IMR-90 (cell line): ENCODE measurements at regions not wholly inside any gene's neighbourhood (a gene's known extent, or its start where the extent isn't known, plus 50 kb on each side); places are given as distances from the start of the nearest gene placed in this dataset.

Experiments used
- ATAC-seq: fragments of 200-7000 bp; cut with Tn5 transposase; 2 replicates; pipeline ENCODE4 v1.9.1; 2020; ENCODE audit warnings: low read depth, mild to moderate bottlenecking, moderate library complexity
- BruUV-seq: library from RNA; stranded (reverse); fragments of 400-500 nt; replicated peaks from 2 replicates; lab custom pipeline; 2021; lab: Mats Ljungman, UMichigan
- CTCF ChIA-PET: fragments of 300-600 bp; formaldehyde crosslinking; extraction: SDS; loops from one replicate; lab custom pipeline; 2021; ENCODE audit warnings: antibody characterized with exemption; lab: Yijun Ruan, JAX
- POLR2A ChIA-PET: fragments of 300-600 bp; sonication (Branson Sonifier 250); formaldehyde crosslinking; loops from one replicate; lab custom pipeline; 2022; ENCODE audit warnings: antibody characterized with exemption; ENCODE audit not compliant: unreplicated experiment; lab: Charles Lee
- DNase-seq: peaks from one replicate; pipeline ENCODE4 v3.0.0; 2013
- H2AFZ ChIP-seq: replicated peaks from 2 replicates; pipeline ENCODE3; 2013; ENCODE audit warnings: low read length, mild to moderate bottlenecking; ENCODE audit not compliant: poor library complexity
- H2AK5ac ChIP-seq: 2 replicates; pipeline ENCODE4 v1.6.1; 2013; ENCODE audit warnings: low read depth, low read length, inconsistent platforms
- H2AK9ac ChIP-seq: replicated peaks from 2 replicates; pipeline ENCODE3; 2013; ENCODE audit warnings: mild to moderate bottlenecking, low read depth, low read length, moderate library complexity; ENCODE audit not compliant: poor library complexity
- H2BK120ac ChIP-seq: 2 replicates; pipeline ENCODE4 v1.6.1; 2013; ENCODE audit warnings: low read depth, low read length, inconsistent platforms
- H2BK15ac ChIP-seq: 3 replicates; pipeline ENCODE4 v1.6.1; 2013; ENCODE audit warnings: low read depth, low read length, inconsistent platforms
- H2BK20ac ChIP-seq: 2 replicates; pipeline ENCODE4 v1.6.1; 2013; ENCODE audit warnings: low read depth, mild to moderate bottlenecking, inconsistent platforms, low read length, moderate library complexity
- H2BK5ac ChIP-seq: 2 replicates; pipeline ENCODE4 v1.6.1; 2013; ENCODE audit warnings: mild to moderate bottlenecking, low read depth, low read length, inconsistent platforms; ENCODE audit not compliant: poor library complexity, severe bottlenecking
- H3K14ac ChIP-seq: replicated peaks from 2 replicates; pipeline ENCODE4 v1.6.1; 2013; ENCODE audit warnings: low read depth, low read length, inconsistent platforms
- H3K18ac ChIP-seq: 2 replicates; pipeline ENCODE4 v1.6.1; 2013; ENCODE audit warnings: low read depth, low read length, control low read depth
- H3K23ac ChIP-seq: 2 replicates; pipeline ENCODE4 v1.6.1; 2013; ENCODE audit warnings: low read depth, low read length, inconsistent platforms
- H3K27ac ChIP-seq: 2 replicates; pipeline ENCODE4 v1.5.1; 2013; ENCODE audit warnings: mild to moderate bottlenecking, control low read depth, low read length; ENCODE audit not compliant: insufficient read depth
- H3K27me3 ChIP-seq: 2 replicates; pipeline ENCODE4 v1.6.1; 2013; ENCODE audit warnings: low read length; ENCODE audit not compliant: control insufficient read depth, insufficient read depth
- H3K36me3 ChIP-seq: 2 replicates; pipeline ENCODE4 v1.6.1; 2013; ENCODE audit warnings: low read length, mixed read lengths; ENCODE audit not compliant: control insufficient read depth, insufficient read depth
- H3K4ac ChIP-seq: 2 replicates; pipeline ENCODE4 v1.6.1; 2013; ENCODE audit warnings: low read depth, low read length, inconsistent platforms
- H3K4me1 ChIP-seq: 2 replicates; pipeline ENCODE4 v1.6.1; 2013; ENCODE audit warnings: low read length, mixed read lengths; ENCODE audit not compliant: control insufficient read depth, insufficient read depth
- H3K4me2 ChIP-seq: 2 replicates; pipeline ENCODE4 v1.6.1; 2013; ENCODE audit warnings: low read depth, mild to moderate bottlenecking, control low read depth, low read length, moderate library complexity
- H3K4me3 ChIP-seq: 2 replicates; pipeline ENCODE4 v1.5.1; 2013; ENCODE audit warnings: low read depth, mild to moderate bottlenecking, control low read depth, low read length, moderate library complexity; ENCODE audit not compliant: insufficient read depth
- H3K56ac ChIP-seq: 2 replicates; pipeline ENCODE4 v1.6.1; 2013; ENCODE audit warnings: low read length, inconsistent platforms; ENCODE audit not compliant: insufficient read depth; ENCODE audit errors: extremely low read depth
- H3K79me1 ChIP-seq, 2 experiments: 2 replicates each; pipeline ENCODE4 v1.6.1; 2013; ENCODE audit warnings: low read length in 2 of 2, inconsistent platforms in 1 of 2, low read depth in 1 of 2
- H3K9ac ChIP-seq: 2 replicates; pipeline ENCODE4 v1.6.1; 2013; ENCODE audit warnings: low read depth, low read length, control low read depth
- H3K9me1 ChIP-seq: 2 replicates; pipeline ENCODE4 v1.6.1; 2013; ENCODE audit warnings: low read length, inconsistent platforms; ENCODE audit not compliant: insufficient read depth
- H3K9me3 ChIP-seq: 2 replicates; pipeline ENCODE4 v1.6.1; 2013; ENCODE audit warnings: low read length; ENCODE audit not compliant: control insufficient read depth, insufficient read depth
- H4K20me1 ChIP-seq: 2 replicates; pipeline ENCODE4 v1.6.1; 2013; ENCODE audit warnings: low read length, inconsistent platforms; ENCODE audit not compliant: insufficient read depth
- H4K5ac ChIP-seq: 2 replicates; pipeline ENCODE4 v1.6.1; 2013; ENCODE audit warnings: mild to moderate bottlenecking, low read depth, low read length, control low read depth
- H4K8ac ChIP-seq, 2 experiments: 2 replicates each; pipeline ENCODE4 v1.6.1; 2013; ENCODE audit warnings: low read depth in 2 of 2, low read length in 2 of 2, control low read depth in 1 of 2, inconsistent platforms in 1 of 2
- H4K91ac ChIP-seq: 2 replicates; pipeline ENCODE4 v1.6.1; 2013; ENCODE audit warnings: low read depth, low read length, inconsistent platforms; ENCODE audit not compliant: insufficient read depth
- BHLHE40 ChIP-seq: fragments of 150-350 bp; IDR thresholded peaks from 2 replicates; pipeline ENCODE4 v1.6.1; 2016; ENCODE audit warnings: mild to moderate bottlenecking, low read depth, low read length
- CHD1 ChIP-seq: IDR thresholded peaks from 2 replicates; pipeline ENCODE4 v1.6.1; 2012; ENCODE audit warnings: low read depth, low read length, improper control_type of control experiment
- ELK1 ChIP-seq: fragments of 150-350 bp; IDR thresholded peaks from 2 replicates; pipeline ENCODE4 v1.6.1; 2016; ENCODE audit warnings: low read depth, mild to moderate bottlenecking, low read length, moderate library complexity, borderline replicate concordance
- FOS ChIP-seq: fragments of 150-350 bp; IDR thresholded peaks from 2 replicates; pipeline ENCODE4 v1.6.1; 2016; ENCODE audit warnings: low read depth, low read length
- MAFK ChIP-seq: IDR thresholded peaks from 2 replicates; pipeline ENCODE4 v1.6.1; 2012; ENCODE audit warnings: low read depth, low read length, improper control_type of control experiment
- MXI1 ChIP-seq: IDR thresholded peaks from 2 replicates; pipeline ENCODE4 v1.6.1; 2012; ENCODE audit warnings: low read depth, mild to moderate bottlenecking, low read length, moderate library complexity, borderline replicate concordance
- NFE2L2 ChIP-seq: fragments of 150-350 bp; IDR thresholded peaks from 2 replicates; pipeline ENCODE4 v1.6.1; 2016; ENCODE audit warnings: low read depth, mild to moderate bottlenecking, low read length
- POLR2A ChIP-seq: IDR thresholded peaks from 2 replicates; pipeline ENCODE4 v1.6.1; 2012; ENCODE audit warnings: mild to moderate bottlenecking, low read depth, low read length
- SMC3 ChIP-seq: fragments of 150-350 bp; IDR thresholded peaks from 2 replicates; pipeline ENCODE4 v1.6.1; 2016; ENCODE audit warnings: low read depth, mild to moderate bottlenecking, antibody characterized with exemption, low read length, moderate library complexity
- WGBS, 2 experiments: methylation state at CpG; one replicate each; pipeline versions ENCODE4 v1.1.5 to v1.1.7; 2013; ENCODE audit warnings: missing lambda C conversion rate in 2 of 2; ENCODE audit not compliant: insufficient read length in 1 of 2; ENCODE audit errors: extremely low coverage in 2 of 2; 5-methylcytosine and 5-hydroxymethylcytosine counted together
- dilution Hi-C: fragments of 300-500 bp; cut with HindIII; formaldehyde crosslinking; loops from one replicate; pipeline ENCODE4 v1.14.3; 2018; ENCODE audit warnings: low sequenced_read_pairs; ENCODE audit not compliant: unreplicated experiment
- in situ Hi-C: fragments of 300-500 bp; cut with MboI; formaldehyde crosslinking; loops from 3 replicates; pipeline ENCODE4 v1.14.3; 2019; ENCODE audit warnings: low sequenced_read_pairs, inconsistent platforms, mixed read lengths
- intact Hi-C: fragments of 100-400 bp; cut with micrococcal nuclease; formaldehyde crosslinking; loops from 2 replicates; pipeline ENCODE4 v1.10.0; 2022
- TF ChIP-seq, protein P1 (sequence below): conservative IDR thresholded peaks from 2 replicates; pipeline ENCODE4 v1.5.1; 2012; ENCODE audit warnings: mild to moderate bottlenecking, low read depth, low read length, improper control_type of control experiment

- Histone ChIP-seq H3K14ac (no peak overlapping the region), H3K4me2 (no peak overlapping the region), H3K23ac (no peak overlapping the region), H3K56ac (no peak overlapping the region), H3K9ac (no peak overlapping the region), H4K5ac (no peak overlapping the region), H2AK5ac (no peak overlapping the region), H3K18ac (no peak overlapping the region), H3K27me3 (peaks cover 2% of the 10 kb centered on the region; the same call in 1 of the 2 replicates), H3K27ac (no peak overlapping the region), H2BK120ac (no peak overlapping the region), H2BK15ac (no peak overlapping the region), H2BK5ac (no peak overlapping the region), H3K79me1 (no peaks in the 10 kb centered on the region), H2AFZ (no peak overlapping the region), H4K8ac (no peak overlapping the region), H3K4me3 (no peak overlapping the region), H3K9me3 (no peaks in the 10 kb centered on the region), H4K91ac (no peak overlapping the region), H3K36me3 (no peaks in the 10 kb centered on the region), H2BK20ac (no peak overlapping the region), H2AK9ac (no peak overlapping the region), H3K9me1 (no peaks in the 10 kb centered on the region), H3K4me1 (no peaks in the 10 kb centered on the region), H4K20me1 (no peaks in the 10 kb centered on the region), H3K4ac (no peak overlapping the region)
- ChIA-PET POLR2A (no interaction called here), CTCF (no interaction called here)
- intact Hi-C loops (no loop called here), dilution Hi-C loops (no loop called here), in situ Hi-C loops (no loop called here)
- BruUV-seq: no TSS peak
- DNase-seq (no peak), ATAC-seq (no peak)
- no peak for TF ChIP-seq CHD1
- no peak for TF ChIP-seq ELK1
- no peak for TF ChIP-seq FOS
- TF ChIP-seq SMC3: no peak
- no peak for TF ChIP-seq NFE2L2
- no peak for TF ChIP-seq POLR2A
- TF ChIP-seq MXI1: no peak
- no peak for TF ChIP-seq BHLHE40
- TF ChIP-seq, protein P1, sequence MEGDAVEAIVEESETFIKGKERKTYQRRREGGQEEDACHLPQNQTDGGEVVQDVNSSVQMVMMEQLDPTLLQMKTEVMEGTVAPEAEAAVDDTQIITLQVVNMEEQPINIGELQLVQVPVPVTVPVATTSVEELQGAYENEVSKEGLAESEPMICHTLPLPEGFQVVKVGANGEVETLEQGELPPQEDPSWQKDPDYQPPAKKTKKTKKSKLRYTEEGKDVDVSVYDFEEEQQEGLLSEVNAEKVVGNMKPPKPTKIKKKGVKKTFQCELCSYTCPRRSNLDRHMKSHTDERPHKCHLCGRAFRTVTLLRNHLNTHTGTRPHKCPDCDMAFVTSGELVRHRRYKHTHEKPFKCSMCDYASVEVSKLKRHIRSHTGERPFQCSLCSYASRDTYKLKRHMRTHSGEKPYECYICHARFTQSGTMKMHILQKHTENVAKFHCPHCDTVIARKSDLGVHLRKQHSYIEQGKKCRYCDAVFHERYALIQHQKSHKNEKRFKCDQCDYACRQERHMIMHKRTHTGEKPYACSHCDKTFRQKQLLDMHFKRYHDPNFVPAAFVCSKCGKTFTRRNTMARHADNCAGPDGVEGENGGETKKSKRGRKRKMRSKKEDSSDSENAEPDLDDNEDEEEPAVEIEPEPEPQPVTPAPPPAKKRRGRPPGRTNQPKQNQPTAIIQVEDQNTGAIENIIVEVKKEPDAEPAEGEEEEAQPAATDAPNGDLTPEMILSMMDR: no peak
- TF ChIP-seq MAFK: no peak
- WGBS, 2 experiments: no CpG with 5 or more reads among the region's 1 CpG
Measured at GRCh38 chrX:135632353-135632752, 81.1 kb upstream of the CT45A1 start.
